RWPE1 (cell line): ENCODE measurements at regions not wholly inside any gene's neighbourhood (a gene's known extent, or its start where the extent isn't known, plus 50 kb on each side); places are given as distances from the start of the nearest gene placed in this dataset.

Experiments
- CTCF ChIA-PET: fragments of 350-600 bp; sonication (Branson Sonifier 250); formaldehyde crosslinking; extraction: SDS; loops from one replicate; lab custom pipeline; 2021; lab: Yijun Ruan, JAX
- POLR2A ChIA-PET: fragments of 400-600 bp; formaldehyde crosslinking; extraction: SDS; loops from one replicate; lab custom pipeline; 2020; ENCODE audit warnings: antibody characterized with exemption; ENCODE audit not compliant: low non-redundant PET; lab: Yijun Ruan, JAX
- DNase-seq: peaks from one replicate; pipeline ENCODE4 v3.0.0; 2012; ENCODE audit warnings: low spot score
- H3K27ac ChIP-seq: fragments of 450-650 bp; 2 replicates; pipeline ENCODE4 v1.5.1; 2017
- CTCF ChIP-seq: fragments of 450-650 bp; conservative IDR thresholded peaks from 2 replicates; pipeline ENCODE4 v1.5.1; 2017; ENCODE audit warnings: low read depth, mild to moderate bottlenecking

GRCh38 chr18:75521816-75522215 is 94.3 kb upstream of the SMIM21 start:
- no peak for TF ChIP-seq CTCF
- ChIA-PET POLR2A (no interaction called here), CTCF (no interaction called here)
- DNase-seq, result no peak
- H3K27ac ChIP-seq, result no peak overlapping the region

GRCh38 chr18:75518007-75518406 is 90.5 kb upstream of the SMIM21 start:
- POLR2A ChIA-PET, result no interaction called here
- CTCF ChIA-PET, result no interaction called here

GRCh38 chr18:75517286-75517685 is 89.8 kb upstream of the SMIM21 start:
- CTCF ChIA-PET, result no interaction called here
- H3K27ac ChIP-seq, result no peak overlapping the region
- POLR2A ChIA-PET, result no interaction called here
- DNase-seq, result no peak
- TF ChIP-seq CTCF, result no peak

More at GRCh38 chr18:75518007-75518406, 90.5 kb upstream of the SMIM21 start:
- H3K27ac ChIP-seq, result no peak overlapping the region
- no peak for TF ChIP-seq CTCF
- DNase-seq, result no peak

- CTCF ChIA-PET, result no interaction called here
Observed at GRCh38 chr18:75507636-75508035, 80.1 kb upstream of the SMIM21 start.

GRCh38 chr18:75506913-75507312 is 79.4 kb upstream of the SMIM21 start:
- DNase-seq, result no peak
- TF ChIP-seq CTCF, result no peak
- ChIA-PET CTCF (no interaction called here), POLR2A (no interaction called here)
- H3K27ac ChIP-seq, result no peak overlapping the region

More at GRCh38 chr18:75507636-75508035, 80.1 kb upstream of the SMIM21 start:
- peak; percentile 13 for DNase-seq
- TF ChIP-seq CTCF, result no peak
- POLR2A ChIA-PET, result no interaction called here
- no peak overlapping the region for H3K27ac ChIP-seq

GRCh38 chr18:75504469-75504868 is 77.0 kb upstream of the SMIM21 start:
- no peak for DNase-seq
- ChIA-PET CTCF (interaction anchor here (0.6 kb wide), 1 partner anchor 464 kb away, joined by 4 read pairs; no protein-coding TSS in a partner anchor), POLR2A (no interaction called here)
- TF ChIP-seq CTCF, result no peak
- H3K27ac ChIP-seq, result no peak overlapping the region
